Epidermal melanocyte (primary cell): ENCODE measurements at regions not wholly inside any gene's neighbourhood (a gene's known extent, or its start where the extent isn't known, plus 50 kb on each side); places are given as distances from the start of the nearest gene placed in this dataset.
"Not testable (repeated sequence)": the region's sequence is repeated elsewhere in the genome, so short reads cannot be mapped to it uniquely, and the experiment has no call there.

Experiments
- DNase-seq: peaks from one replicate; pipeline ENCODE4 v3.0.0; 2011; ENCODE audit warnings: low spot score; ENCODE audit not compliant: insufficient read length

GRCh38 chr5:74404574-74405508, 235.7 kb downstream of the ENC1 start:
- no peak for DNase-seq

GRCh38 chr5:74403771-74404170, 236.8 kb downstream of the ENC1 start:
- DNase-seq, result no peak

- DNase-seq, result no peak
Observed at GRCh38 chr5:74402553-74402952, 238.0 kb downstream of the ENC1 start.

- DNase-seq, result no peak
Observed at GRCh38 chr5:74401946-74402320, 238.6 kb downstream of the ENC1 start.

GRCh38 chr5:74401281-74401945, 239.1 kb downstream of the ENC1 start:
- no peak for DNase-seq

- no peak for DNase-seq
Observed at GRCh38 chr5:74400067-74400466, 240.5 kb downstream of the ENC1 start.

GRCh38 chr5:74396913-74397622, 243.5 kb downstream of the ENC1 start:
- DNase-seq, result no peak

GRCh38 chr5:74394916-74395880, 245.3 kb downstream of the ENC1 start:
- no peak for DNase-seq

GRCh38 chr5:74394528-74394915, 246.0 kb downstream of the ENC1 start:
- no peak for DNase-seq

GRCh38 chr5:74393943-74394342, 246.6 kb downstream of the ENC1 start:
- DNase-seq, result no peak

- no peak for DNase-seq
Observed at GRCh38 chr5:74392711-74393351, 247.7 kb downstream of the ENC1 start.

- no peak for DNase-seq
Observed at GRCh38 chr5:74391410-74391809, 249.1 kb downstream of the ENC1 start.

GRCh38 chr5:74390822-74391221, 249.7 kb downstream of the ENC1 start:
- DNase-seq, result no peak

- no peak for DNase-seq
Observed at GRCh38 chr5:74390306-74390637, 250.3 kb downstream of the ENC1 start.

- no peak for DNase-seq
Observed at GRCh38 chr5:74389531-74390305, 250.8 kb downstream of the ENC1 start.

GRCh38 chr5:74388411-74388810, 252.1 kb downstream of the ENC1 start:
- DNase-seq, result not testable (repeated sequence)

GRCh38 chr5:74386571-74387334, 253.8 kb downstream of the ENC1 start:
- DNase-seq, result no peak

- no peak for DNase-seq
Observed at GRCh38 chr5:74384851-74385250, 255.7 kb downstream of the ENC1 start.

GRCh38 chr5:74382987-74383593, 257.4 kb downstream of the ENC1 start:
- DNase-seq, result no peak
